ENCODE measurements at regions not wholly inside any gene's neighbourhood (a gene's known extent, or its start where the extent isn't known, plus 50 kb on each side); places are given as distances from the start of the nearest gene placed in this dataset.
A peak's percentile ranks its signal among the peaks of the same experiment; 100 is the strongest.
"Not testable (repeated sequence)": the region's sequence is repeated elsewhere in the genome, so short reads cannot be mapped to it uniquely, and the experiment has no call there.

DNA sequence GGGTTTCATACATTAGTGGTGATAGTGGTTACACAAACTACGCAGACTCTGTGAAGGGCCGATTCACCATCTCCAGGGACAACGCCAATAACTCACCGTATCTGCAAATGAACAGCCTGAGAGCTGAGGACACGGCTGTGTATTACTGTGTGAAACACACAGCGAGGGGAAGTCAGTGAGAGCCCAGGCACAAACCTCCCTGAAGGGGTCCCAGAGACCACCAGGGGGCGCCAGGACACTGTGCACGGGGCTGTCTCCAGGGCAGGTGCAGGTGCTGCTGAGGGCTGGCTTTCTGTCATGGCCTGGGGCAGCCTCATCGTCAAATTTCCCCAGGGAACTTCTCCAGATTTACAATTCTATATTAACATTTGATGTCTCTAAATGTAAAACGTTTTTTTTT lies 184.6 kb upstream of the TP53TG3C start:
- ATAC-seq; intact Hi-C loops (cut with DNase I, micrococcal nuclease): not testable (repeated sequence)
- peak in 1 of 2 donors; percentile 45 for DNase-seq

DNA sequence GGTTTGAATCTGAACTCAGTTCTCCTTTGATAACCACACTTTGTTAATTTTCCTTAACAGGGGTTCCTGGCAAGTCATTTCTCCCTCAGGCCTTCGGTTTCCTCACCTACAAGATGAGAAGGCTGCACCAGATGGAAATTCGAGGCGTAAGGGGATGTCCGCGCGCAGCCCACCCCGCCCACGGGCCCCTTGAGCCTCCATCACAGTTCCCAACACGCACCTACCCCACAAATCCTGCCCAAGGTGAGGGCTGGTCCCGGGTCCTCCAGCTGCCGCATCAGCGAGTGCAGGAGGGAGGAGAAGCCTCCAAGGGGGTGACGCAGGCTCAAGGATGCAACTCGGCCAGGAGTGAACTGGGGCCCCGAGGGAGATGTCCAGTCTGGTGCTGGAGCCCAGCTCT lies 166.9 kb upstream of the TP53TG3C start:
- ATAC-seq; intact Hi-C loops (cut with DNase I, micrococcal nuclease); DNase-seq: not testable (repeated sequence)

DNA sequence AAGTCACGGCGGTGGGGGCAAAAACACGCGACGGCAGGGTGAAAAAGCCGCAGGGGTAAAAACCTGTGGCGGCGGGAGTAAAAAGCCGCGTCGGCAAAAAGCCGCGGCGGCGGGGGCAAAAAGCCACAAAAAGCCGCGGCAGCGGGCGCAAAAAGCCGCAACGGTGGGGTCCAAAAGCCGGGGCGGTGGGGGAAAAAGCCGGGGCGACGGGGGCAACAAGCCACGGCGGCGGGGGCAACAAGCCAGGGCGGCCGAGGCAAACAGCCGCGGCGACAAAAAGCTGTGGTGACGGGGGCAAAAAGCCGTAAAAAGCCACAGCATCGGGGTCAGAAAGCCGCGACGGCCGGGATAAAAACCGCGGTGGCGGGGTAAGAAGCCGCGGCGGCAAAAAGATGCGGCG lies 166.1 kb upstream of the TP53TG3C start:
- DNase-seq; ATAC-seq; intact Hi-C loops (cut with DNase I, micrococcal nuclease): not testable (repeated sequence)

DNA sequence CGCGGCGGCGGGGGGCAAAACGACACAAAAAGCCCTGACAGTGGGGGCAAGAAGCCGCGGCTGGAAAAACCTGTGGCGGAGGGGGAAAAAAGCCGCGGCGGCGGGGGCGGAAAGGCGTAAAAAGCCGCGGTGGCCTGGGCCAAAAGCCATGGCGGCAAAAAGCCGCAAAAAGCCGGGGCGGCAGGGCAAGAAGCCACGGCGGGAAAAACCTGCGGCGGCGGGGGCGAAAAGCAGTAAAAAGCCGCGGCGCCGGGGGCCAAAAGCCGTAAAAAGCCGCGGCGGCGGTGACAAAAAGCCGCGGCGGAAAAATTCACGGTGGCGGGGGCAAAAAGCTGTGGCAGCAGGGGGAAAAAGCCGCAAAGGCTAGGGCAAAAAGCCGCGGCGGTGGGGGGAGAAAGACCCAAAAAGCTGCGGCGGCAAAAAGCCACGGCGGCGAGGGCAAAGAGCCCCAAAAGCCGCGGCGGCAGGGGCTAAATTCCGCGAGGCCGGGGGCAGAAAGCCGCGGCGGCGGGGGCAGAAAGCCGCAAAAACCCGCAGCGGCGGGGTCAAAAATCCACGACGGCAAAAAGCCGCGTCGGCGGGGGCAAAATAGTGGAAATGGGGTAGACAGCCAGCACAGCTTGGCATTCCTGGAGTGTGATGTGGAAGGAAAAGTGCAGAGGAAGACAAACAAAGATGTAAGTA lies 165.2 kb upstream of the TP53TG3C start:
- ATAC-seq; intact Hi-C loops (cut with DNase I, micrococcal nuclease); DNase-seq: not testable (repeated sequence)

DNA sequence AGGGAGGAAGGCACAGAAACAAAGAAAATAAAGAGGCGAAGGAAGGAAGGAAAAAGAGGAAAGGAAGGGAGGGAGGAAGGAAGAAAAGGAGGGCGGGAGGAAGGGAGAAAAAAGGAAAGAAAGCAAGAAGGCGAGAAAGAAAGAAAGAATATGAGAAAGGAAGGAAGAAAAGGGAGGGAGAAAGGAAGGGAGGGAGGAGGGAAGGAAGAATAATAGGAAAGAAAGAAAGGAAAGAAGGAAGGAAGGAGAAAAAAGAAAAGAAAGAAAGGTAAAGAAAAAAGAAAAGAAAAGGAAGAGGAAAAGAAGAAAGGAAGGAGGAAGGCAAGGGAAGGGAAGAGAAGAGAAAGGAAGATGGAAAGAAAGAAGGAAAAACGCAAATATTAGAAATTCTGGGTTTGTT lies 145.2 kb upstream of the TP53TG3C start:
- DNase-seq; ATAC-seq; intact Hi-C loops (cut with DNase I, micrococcal nuclease): not testable (repeated sequence)

DNA sequence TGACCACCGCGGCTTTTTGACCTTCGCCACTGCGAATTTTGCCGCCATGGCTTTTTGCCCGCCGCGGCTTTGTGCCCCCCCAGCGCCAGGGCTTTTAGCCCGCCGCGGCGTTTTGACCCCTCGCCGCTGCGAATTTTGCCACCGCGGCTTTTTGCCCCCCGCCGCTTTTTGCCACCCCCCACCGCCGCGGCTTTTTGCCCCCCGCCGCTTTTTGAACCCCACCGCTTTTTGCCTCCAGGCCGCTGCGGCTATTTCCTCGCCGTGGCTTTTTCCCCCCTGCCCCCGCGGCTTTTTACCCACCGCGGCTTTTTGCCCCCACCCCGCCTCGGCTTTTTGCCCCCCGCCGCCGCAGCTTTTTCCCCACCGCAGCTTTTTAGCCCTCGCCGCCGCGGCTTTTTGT lies 134.8 kb upstream of the TP53TG3C start:
- ATAC-seq (no peak), DNase-seq (no peak)
- intact Hi-C loops (cut with DNase I, micrococcal nuclease): no loop called here

DNA sequence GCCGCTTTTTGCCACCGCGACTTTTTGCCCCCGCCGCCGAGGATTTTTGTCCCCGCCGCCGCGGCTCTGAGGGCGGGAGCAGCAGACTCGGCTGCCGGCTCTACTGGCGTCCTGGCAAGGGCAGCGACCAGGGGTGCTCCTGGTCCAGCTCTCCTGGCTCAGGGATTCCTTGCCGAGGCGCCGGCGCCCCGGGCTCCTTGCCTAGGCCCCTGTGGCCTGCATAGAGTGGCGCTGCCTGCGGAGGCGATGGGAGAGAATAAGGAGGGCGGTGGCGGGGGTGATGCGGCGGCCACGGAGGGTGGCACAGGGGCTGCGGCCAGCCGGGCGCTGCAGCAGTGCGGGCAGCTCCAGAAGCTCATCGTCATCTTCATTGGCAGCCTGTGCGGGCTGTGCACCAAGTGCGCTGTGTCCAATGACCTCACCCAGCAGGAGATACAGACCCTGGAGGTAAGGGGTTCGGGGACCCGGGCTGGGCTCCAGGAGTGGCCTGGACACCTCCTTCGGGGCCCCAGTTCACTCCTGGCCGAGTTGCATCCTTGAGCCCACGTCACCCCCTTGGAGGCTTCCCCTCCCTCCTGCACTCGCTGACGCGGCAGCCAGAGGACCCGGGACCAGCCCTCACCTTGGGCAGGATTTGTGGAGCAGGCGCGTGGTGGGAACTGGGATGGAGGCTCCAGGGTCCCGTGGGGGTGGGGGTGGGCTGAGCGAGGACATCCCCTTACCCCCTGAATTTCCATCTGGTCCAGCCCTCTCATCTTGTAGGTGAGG lies 134.2 kb upstream of the TP53TG3C start:
- intact Hi-C loops (cut with DNase I, micrococcal nuclease); DNase-seq: not testable (repeated sequence)

DNA sequence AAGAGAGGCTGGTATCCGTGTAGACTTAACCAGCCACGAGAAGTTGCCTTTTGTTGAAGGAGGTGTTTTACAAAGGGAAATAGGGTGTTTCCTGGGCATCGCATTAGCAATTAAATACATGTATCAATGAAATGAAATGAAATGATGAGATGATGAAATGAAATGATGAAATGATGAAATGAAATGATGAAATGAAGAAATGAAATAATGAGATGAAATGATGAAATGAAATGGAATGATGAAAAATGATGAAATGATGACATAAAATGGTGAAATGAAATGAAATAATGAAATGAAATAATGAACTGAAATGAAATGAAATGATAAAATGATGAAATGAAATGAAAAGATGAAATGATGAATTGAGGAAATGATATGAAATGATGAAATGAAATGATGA lies 131.3 kb upstream of the TP53TG3C start:
- intact Hi-C loops (cut with DNase I, micrococcal nuclease); DNase-seq; ATAC-seq: not testable (repeated sequence)

More for the DNA sequence above, 134.2 kb upstream of the TP53TG3C start:
- not testable (repeated sequence) for ATAC-seq

DNA sequence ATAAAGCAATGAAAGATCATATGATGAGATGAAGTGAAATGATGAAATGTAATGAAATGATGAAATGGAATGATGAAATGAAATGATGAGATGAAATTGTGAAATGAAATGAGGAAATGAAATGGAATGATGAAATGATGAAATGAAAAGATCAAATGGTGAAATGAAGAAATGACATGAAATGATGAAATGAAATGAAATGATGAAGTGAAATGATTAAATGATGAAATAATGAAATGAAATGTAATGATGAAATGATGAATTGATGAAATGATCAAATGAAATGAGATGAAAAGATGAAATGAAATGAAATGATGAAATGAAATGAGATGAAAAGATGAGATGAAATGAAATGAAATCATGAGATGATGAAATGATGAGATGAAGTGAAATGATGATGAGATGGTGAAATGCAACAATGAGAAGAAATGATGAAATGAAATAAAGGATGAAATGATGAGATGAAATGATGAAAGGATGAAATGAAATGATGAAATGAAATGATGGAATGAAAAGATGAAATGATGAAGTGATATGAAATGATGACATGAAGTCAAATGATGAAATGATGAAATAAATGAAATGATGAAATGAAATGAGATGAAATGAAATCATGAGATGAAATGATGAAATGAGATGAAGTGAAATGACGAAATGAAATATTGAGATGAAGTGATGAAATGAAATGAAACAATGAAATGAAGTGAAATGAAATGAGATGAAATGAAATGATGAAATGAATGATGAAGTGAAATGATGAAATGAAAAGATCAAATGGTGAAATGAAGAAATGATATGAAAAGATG lies 130.5 kb upstream of the TP53TG3C start:
- ATAC-seq; intact Hi-C loops (cut with DNase I, micrococcal nuclease); DNase-seq: not testable (repeated sequence)

DNA sequence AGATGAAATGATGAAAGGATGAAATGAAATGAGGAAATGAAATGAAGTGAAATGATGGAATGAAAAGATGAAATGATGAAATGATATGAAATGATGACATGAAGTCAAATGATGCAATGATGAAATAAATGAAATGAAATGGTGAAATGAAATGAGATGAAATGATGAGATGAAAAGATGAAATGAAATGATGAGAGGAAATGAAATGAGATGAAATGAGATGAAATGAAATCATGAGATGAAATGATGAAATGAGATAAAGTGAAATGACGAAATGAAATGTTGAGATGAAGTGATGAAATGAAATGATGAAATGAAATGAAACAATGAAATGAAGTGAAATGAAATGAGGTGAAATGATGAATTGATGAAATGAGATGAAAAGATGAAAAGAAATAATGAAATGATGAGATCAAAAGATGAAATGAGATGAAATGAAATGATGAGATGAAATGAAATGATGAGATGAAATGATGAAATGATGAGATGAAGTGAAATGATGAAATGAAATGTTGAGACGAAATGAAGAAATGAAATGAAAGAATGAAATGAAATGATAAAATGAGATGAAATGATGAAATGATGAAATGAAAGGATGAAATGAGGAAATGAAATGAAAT lies 129.5 kb upstream of the TP53TG3C start:
- ATAC-seq; intact Hi-C loops (cut with DNase I, micrococcal nuclease); DNase-seq: not testable (repeated sequence)
